HEK293T (cell line): ENCODE measurements at regions not wholly inside any gene's neighbourhood (a gene's known extent, or its start where the extent isn't known, plus 50 kb on each side); places are given as distances from the start of the nearest gene placed in this dataset.

Experiments
- ARNT ChIP-seq: fragments of 450-650 bp; IDR thresholded peaks from 2 replicates; pipeline ENCODE4 v1.6.1; 2017; ENCODE audit warnings: mild to moderate bottlenecking
- BHLHE40 ChIP-seq: fragments of 450-650 bp; IDR thresholded peaks from 2 replicates; pipeline ENCODE4 v1.6.1; 2016; ENCODE audit warnings: mild to moderate bottlenecking, moderate library complexity, borderline replicate concordance
- CTBP1 ChIP-seq: fragments of 450-650 bp; IDR thresholded peaks from 2 replicates; pipeline ENCODE4 v1.6.1; 2016; ENCODE audit warnings: borderline replicate concordance
- ELF4 ChIP-seq: fragments of 450-650 bp; IDR thresholded peaks from 2 replicates; pipeline ENCODE4 v1.6.1; 2017; ENCODE audit warnings: antibody characterized with exemption
- FOXM1 ChIP-seq: fragments of 450-650 bp; IDR thresholded peaks from 2 replicates; pipeline ENCODE4 v1.6.1; 2017; ENCODE audit warnings: mild to moderate bottlenecking, borderline replicate concordance
- HDGF ChIP-seq: fragments of 450-650 bp; IDR thresholded peaks from 2 replicates; pipeline ENCODE4 v1.6.1; 2017; ENCODE audit warnings: antibody characterized with exemption, borderline replicate concordance
- SP1 ChIP-seq: fragments of 450-650 bp; IDR thresholded peaks from 2 replicates; pipeline ENCODE4 v1.6.1; 2017
- SUZ12 ChIP-seq: fragments of 450-650 bp; IDR thresholded peaks from 2 replicates; pipeline ENCODE4 v1.6.1; 2016; ENCODE audit warnings: mild to moderate bottlenecking
- TARDBP ChIP-seq: fragments of 450-650 bp; IDR thresholded peaks from 2 replicates; pipeline ENCODE4 v1.6.1; 2016

DNA sequence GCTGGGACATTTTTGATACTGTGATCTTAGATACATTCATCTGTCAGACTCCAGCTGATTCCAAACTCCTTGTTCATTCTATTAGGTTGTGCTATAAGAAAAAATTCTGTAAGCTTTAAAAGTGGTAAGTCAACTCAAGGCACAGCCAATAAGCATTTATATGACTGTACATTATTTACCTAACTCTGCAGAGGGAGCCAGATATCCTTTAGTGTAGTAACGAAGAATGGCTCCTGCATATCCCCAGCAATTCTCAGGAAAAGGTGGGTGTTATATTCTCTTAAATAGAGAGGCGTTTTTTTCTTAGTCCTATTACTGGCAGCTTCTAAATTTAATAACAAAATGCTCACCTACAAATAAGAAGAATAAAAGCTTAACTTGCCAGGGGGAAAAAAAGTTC lies 374.3 kb upstream of the GOT2 start:
- TF ChIP-seq ELF4: no peak
- TF ChIP-seq SUZ12: no peak
- no peak for TF ChIP-seq BHLHE40
- no peak for TF ChIP-seq SP1
- no peak for TF ChIP-seq TARDBP
- no peak for TF ChIP-seq CTBP1
- no peak for TF ChIP-seq FOXM1
- no peak for TF ChIP-seq HDGF
- no peak for TF ChIP-seq ARNT
